ENCODE measurements at regions not wholly inside any gene's neighbourhood (a gene's known extent, or its start where the extent isn't known, plus 50 kb on each side); places are given as distances from the start of the nearest gene placed in this dataset.

DNA sequence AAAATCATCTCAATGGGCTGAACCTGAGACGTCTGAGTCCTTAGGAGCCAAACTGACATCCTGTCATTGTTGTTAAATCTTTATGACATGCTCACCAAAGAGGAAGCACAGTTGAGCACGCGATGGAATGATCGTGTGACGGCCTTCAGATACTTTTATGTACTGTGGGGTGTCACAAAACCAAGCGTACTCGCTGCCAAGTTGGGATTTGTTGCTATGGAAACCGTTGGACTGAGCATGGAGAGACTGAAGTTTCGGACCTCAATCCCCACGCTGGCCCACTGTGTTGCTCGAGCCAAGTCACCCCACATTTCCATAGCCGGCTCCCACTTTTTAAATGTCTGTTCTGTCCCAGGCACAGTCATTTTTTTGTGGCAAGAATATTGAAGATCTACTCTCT is 222.8 kb upstream of the SDK2 start:
- TF ChIP-seq, protein P1, sequence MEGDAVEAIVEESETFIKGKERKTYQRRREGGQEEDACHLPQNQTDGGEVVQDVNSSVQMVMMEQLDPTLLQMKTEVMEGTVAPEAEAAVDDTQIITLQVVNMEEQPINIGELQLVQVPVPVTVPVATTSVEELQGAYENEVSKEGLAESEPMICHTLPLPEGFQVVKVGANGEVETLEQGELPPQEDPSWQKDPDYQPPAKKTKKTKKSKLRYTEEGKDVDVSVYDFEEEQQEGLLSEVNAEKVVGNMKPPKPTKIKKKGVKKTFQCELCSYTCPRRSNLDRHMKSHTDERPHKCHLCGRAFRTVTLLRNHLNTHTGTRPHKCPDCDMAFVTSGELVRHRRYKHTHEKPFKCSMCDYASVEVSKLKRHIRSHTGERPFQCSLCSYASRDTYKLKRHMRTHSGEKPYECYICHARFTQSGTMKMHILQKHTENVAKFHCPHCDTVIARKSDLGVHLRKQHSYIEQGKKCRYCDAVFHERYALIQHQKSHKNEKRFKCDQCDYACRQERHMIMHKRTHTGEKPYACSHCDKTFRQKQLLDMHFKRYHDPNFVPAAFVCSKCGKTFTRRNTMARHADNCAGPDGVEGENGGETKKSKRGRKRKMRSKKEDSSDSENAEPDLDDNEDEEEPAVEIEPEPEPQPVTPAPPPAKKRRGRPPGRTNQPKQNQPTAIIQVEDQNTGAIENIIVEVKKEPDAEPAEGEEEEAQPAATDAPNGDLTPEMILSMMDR (IDR thresholded peaks at IDR 0.05): no peak
- no peak for TF ChIP-seq EP300 (IDR thresholded peaks at IDR 0.05)
- no peaks in the 10 kb centered on the region for H3K27me3 ChIP-seq
- WGBS, 2 donors: 46 to 66% methylated on average over 10 to 12 of the region's 12 CpGs
- H3K9me3 ChIP-seq: no peaks in the 10 kb centered on the region
- H3K36me3 ChIP-seq: no peaks in the 10 kb centered on the region
- H3K4me1 ChIP-seq: no peaks in the 10 kb centered on the region
- no peak for DNase-seq (ENCODE audit: low spot score in 2 of 2)
- no peak overlapping the region for H3K4me3 ChIP-seq
- no peak overlapping the region for H3K27ac ChIP-seq

DNA sequence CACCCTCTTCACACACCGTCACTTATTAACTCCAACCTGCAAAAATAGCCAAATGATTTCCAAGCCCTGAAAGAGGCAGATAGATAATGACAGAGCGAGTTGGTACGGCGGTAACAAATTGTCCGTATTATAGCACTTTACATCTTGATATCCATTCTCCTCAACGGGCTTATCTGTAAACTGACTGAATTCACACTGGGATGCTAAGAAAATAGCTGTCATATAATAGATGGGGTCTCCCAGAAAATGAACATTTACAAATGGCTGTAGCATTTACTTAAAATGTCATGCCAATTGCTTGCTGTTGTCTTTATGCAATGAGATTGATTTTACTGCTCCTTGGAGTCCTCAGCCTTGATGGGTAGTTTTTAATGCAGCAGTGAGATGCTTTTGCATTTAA is 225.8 kb upstream of the SDK2 start:
- DNase-seq (ENCODE audit: low spot score in 2 of 2): no peak
- Histone ChIP-seq H3K4me3 (no peak overlapping the region), H3K36me3 (no peaks in the 10 kb centered on the region), H3K4me1 (no peaks in the 10 kb centered on the region), H3K27ac (no peak overlapping the region), H3K27me3 (no peaks in the 10 kb centered on the region), H3K9me3 (no peaks in the 10 kb centered on the region)
- 85 to 87% methylated on average over 6 of the region's 6 CpGs for WGBS, 2 donors
- TF ChIP-seq, protein P1 (IDR thresholded peaks at IDR 0.05): no peak
- TF ChIP-seq POLR2A (IDR thresholded peaks at IDR 0.05) (no peak), EP300 (IDR thresholded peaks at IDR 0.05) (no peak)

GRCh38 chr17:73870473-73870872 is 226.2 kb upstream of the SDK2 start:
- DNase-seq (ENCODE audit: low spot score in 2 of 2): no peak
- Histone ChIP-seq H3K4me3 (no peak overlapping the region), H3K27me3 (no peaks in the 10 kb centered on the region), H3K36me3 (no peaks in the 10 kb centered on the region), H3K9me3 (no peaks in the 10 kb centered on the region), H3K4me1 (no peaks in the 10 kb centered on the region), H3K27ac (no peak overlapping the region)
- WGBS, 2 donors: 76 to 85% methylated on average over 1 of the region's 1 CpG
- TF ChIP-seq, protein P1 (IDR thresholded peaks at IDR 0.05): no peak
- TF ChIP-seq EP300 (IDR thresholded peaks at IDR 0.05) (no peak), POLR2A (IDR thresholded peaks at IDR 0.05) (no peak)

DNA sequence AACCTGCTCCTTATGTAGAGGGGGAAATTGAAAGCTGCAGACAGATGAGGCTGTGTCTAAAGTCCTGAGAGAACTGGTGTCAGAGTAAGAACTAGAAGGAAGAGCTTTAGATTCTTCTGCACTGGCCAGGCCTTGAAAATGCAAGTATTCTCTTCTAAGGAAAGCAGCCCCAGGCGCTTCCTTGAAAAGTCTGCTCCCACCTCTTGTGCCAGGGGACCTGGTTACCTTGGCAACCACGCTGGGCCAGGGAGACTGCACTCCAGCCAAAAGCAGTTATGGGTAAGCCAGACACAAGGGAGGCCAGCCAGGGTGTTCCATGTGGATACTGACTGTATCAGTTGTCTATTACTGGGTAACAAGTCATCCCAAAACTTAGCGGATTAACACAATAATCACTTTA is 228.6 kb upstream of the SDK2 start:
- no peak overlapping the region for H3K27ac ChIP-seq
- H3K9me3 ChIP-seq: no peaks in the 10 kb centered on the region
- no peak overlapping the region for H3K4me3 ChIP-seq
- H3K36me3 ChIP-seq: no peaks in the 10 kb centered on the region
- 58 to 78% methylated on average over 3 of the region's 3 CpGs for WGBS, 2 donors
- no peaks in the 10 kb centered on the region for H3K4me1 ChIP-seq
- DNase-seq (ENCODE audit: low spot score in 2 of 2): no peak
- TF ChIP-seq, protein P1 (IDR thresholded peaks at IDR 0.05): no peak
- no peak for TF ChIP-seq POLR2A (IDR thresholded peaks at IDR 0.05)
- TF ChIP-seq EP300 (IDR thresholded peaks at IDR 0.05): no peak
- H3K27me3 ChIP-seq: no peaks in the 10 kb centered on the region

DNA sequence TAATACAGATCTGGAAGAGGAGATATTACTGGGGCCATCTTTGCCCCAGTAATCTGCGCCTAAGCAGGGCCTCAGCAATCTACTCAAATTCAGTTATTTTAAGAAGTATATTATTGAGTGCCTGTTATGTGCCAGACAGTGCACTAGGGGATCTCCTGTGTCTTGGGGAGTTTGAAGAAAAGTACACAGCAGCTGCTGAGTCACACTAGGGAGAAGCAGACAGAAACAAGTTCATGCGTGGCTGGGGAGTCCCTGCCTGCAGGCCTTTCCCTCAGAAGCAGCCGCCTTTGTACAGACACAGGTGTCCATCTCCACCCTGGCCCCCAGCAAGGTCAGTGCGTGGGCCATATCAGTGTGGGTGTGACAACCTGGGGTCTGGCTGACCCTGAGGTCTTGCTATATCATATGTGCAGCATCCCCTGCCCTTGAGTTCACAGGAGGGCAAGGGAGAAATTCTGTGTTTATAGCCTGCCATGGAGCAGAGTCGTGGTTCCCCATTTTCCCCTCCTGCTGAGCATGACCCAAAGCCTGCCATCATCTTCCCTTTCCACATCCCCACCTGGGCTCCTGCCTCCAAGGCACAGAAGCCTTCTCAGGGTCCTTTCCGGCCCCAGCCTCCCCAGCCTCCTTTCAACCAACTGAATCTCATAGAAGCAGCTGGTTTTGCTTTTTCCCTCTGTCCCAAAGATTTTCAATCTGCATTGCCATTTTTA is 229.9 kb upstream of the SDK2 start:
- WGBS, 2 donors: 80 to 81% methylated on average over 6 of the region's 6 CpGs
- H3K27me3 ChIP-seq: no peaks in the 10 kb centered on the region
- TF ChIP-seq POLR2A (IDR thresholded peaks at IDR 0.05) (no peak), EP300 (IDR thresholded peaks at IDR 0.05) (no peak)
- TF ChIP-seq, protein P1 (IDR thresholded peaks at IDR 0.05): no peak

More for the DNA sequence above, 229.9 kb upstream of the SDK2 start:
- no peak for DNase-seq (ENCODE audit: low spot score in 2 of 2)
- Histone ChIP-seq H3K4me3 (no peak overlapping the region), H3K27ac (no peak overlapping the region), H3K36me3 (no peaks in the 10 kb centered on the region), H3K4me1 (no peaks in the 10 kb centered on the region), H3K9me3 (no peaks in the 10 kb centered on the region)

Data from tibial nerve (tissue), 4 donors.